SU-DHL-6 (cell line): ENCODE measurements at regions not wholly inside any gene's neighbourhood (a gene's known extent, or its start where the extent isn't known, plus 50 kb on each side); places are given as distances from the start of the nearest gene placed in this dataset.

Source experiments
- H2AFZ ChIP-seq: fragments of 200-600 bp; sonication (generic); 2 replicates; pipeline ENCODE4 v1.6.1; 2014; ENCODE audit warnings: low read depth, mild to moderate bottlenecking, moderate library complexity, mixed read lengths, antibody characterized with exemption, low read length; ENCODE audit not compliant: severe bottlenecking
- H3F3A ChIP-seq: fragments of 200-600 bp; shearing (Covaris generic); 2 replicates; pipeline ENCODE4 v1.6.0; 2016; ENCODE audit warnings: antibody characterized with exemption, mild to moderate bottlenecking; ENCODE audit not compliant: insufficient read depth
- H3K27ac ChIP-seq: fragments of 200-600 bp; sonication (generic); 2 replicates; pipeline ENCODE4 v1.5.1; 2016; ENCODE audit warnings: low read depth, mild to moderate bottlenecking, low read length, moderate library complexity, mixed read lengths
- H3K27me3 ChIP-seq: fragments of 200-600 bp; sonication (generic), shearing (Covaris generic); 2 replicates; pipeline ENCODE4 v1.6.0; 2014; ENCODE audit warnings: mild to moderate bottlenecking, low read length
- H3K36me3 ChIP-seq: fragments of 200-600 bp; sonication (generic); 2 replicates; pipeline ENCODE4 v1.6.1; 2014; ENCODE audit warnings: mild to moderate bottlenecking, low read length, mixed read lengths
- H3K4me2 ChIP-seq: fragments of 300-600, 200-600 bp; shearing (Covaris generic), sonication (generic); 2 replicates; pipeline ENCODE4 v1.6.0; 2014; ENCODE audit warnings: low read length, low read depth, mild to moderate bottlenecking; ENCODE audit not compliant: poor library complexity, severe bottlenecking
- H3K4me3 ChIP-seq: fragments of 200-600 bp; sonication (generic); 2 replicates; pipeline ENCODE4 v1.5.1; 2014; ENCODE audit warnings: antibody characterized with exemption, low read length, mild to moderate bottlenecking, mixed read lengths; ENCODE audit not compliant: insufficient read depth, poor library complexity, severe bottlenecking
- H3K79me2 ChIP-seq: fragments of 200-600 bp; sonication (generic); 2 replicates; pipeline ENCODE4 v1.6.1; 2014; ENCODE audit warnings: mild to moderate bottlenecking, low read length, moderate library complexity; ENCODE audit not compliant: insufficient read depth
- H3K9ac ChIP-seq: fragments of 200-600 bp; sonication (generic); 2 replicates; pipeline ENCODE4 v1.7.0; 2014; ENCODE audit warnings: mild to moderate bottlenecking, low read length
- H3K9me2 ChIP-seq: fragments of 200-600 bp; sonication (generic); replicated peaks from 2 replicates; pipeline ENCODE4 v1.6.1; 2014; ENCODE audit warnings: low read length; ENCODE audit not compliant: insufficient read depth
- H3K9me3 ChIP-seq: fragments of 200-600 bp; sonication (generic); 2 replicates; pipeline ENCODE4 v1.6.1; 2014; ENCODE audit warnings: low read length, mixed read lengths; ENCODE audit not compliant: insufficient read depth
- H4K20me1 ChIP-seq: fragments of 200-600 bp; sonication (generic); 2 replicates; pipeline ENCODE4 v1.6.1; 2014; ENCODE audit warnings: low read depth, mild to moderate bottlenecking, antibody characterized with exemption, low read length, moderate library complexity, mixed read lengths
- CTCF ChIP-seq: fragments of 200-600 bp; sonication (generic); IDR thresholded peaks from one replicate; pipeline ENCODE4 v1.5.1; 2017; ENCODE audit warnings: antibody characterized with exemption, mild to moderate bottlenecking, low read length, moderate library complexity; ENCODE audit not compliant: insufficient read depth, poor library complexity, severe bottlenecking
- EZH2phosphoT487 ChIP-seq: fragments of 200-600 bp; sonication (generic), shearing (Covaris generic); conservative IDR thresholded peaks from 2 replicates; pipeline ENCODE4 v1.6.1; 2018; ENCODE audit warnings: mild to moderate bottlenecking, antibody characterized with exemption, low read length, moderate library complexity, mixed read lengths

GRCh38 chr1:66433611-66434010 is 100.3 kb upstream of the SGIP1 start:
- no peaks in the 10 kb centered on the region for H3K27me3 ChIP-seq
- H3K27ac ChIP-seq = no peak overlapping the region
- 0 out of 2 replicates have a peak, but pooled peaks cover 2% of the 10 kb centered on the region for H3K36me3 ChIP-seq
- no peaks in the 10 kb centered on the region for H3K79me2 ChIP-seq
- no peaks in the 10 kb centered on the region for H3F3A ChIP-seq
- no peaks in the 10 kb centered on the region for H3K9me3 ChIP-seq
- no peaks in the 10 kb centered on the region for H4K20me1 ChIP-seq
- H2AFZ ChIP-seq = no peak overlapping the region
- H3K9ac ChIP-seq = no peak overlapping the region
- H3K4me3 ChIP-seq = no peak overlapping the region
- TF ChIP-seq EZH2phosphoT487 (no peak), CTCF (no peak)
- no peak overlapping the region for H3K4me2 ChIP-seq
- H3K9me2 ChIP-seq = no peaks in the 10 kb centered on the region

- no peak overlapping the region for H3K9ac ChIP-seq
- no peak overlapping the region for H3K27ac ChIP-seq
- no peak overlapping the region for H3K4me2 ChIP-seq
- TF ChIP-seq CTCF (no peak), EZH2phosphoT487 (no peak)
- H3K79me2 ChIP-seq = no peaks in the 10 kb centered on the region
- no peaks in the 10 kb centered on the region for H3K9me3 ChIP-seq
- H3K9me2 ChIP-seq = no peaks in the 10 kb centered on the region
- 0 out of 2 replicates have a peak, but pooled peaks cover 2% of the 10 kb centered on the region for H3K36me3 ChIP-seq
- no peak overlapping the region for H2AFZ ChIP-seq
- H3K4me3 ChIP-seq = no peak overlapping the region
- H3K27me3 ChIP-seq = no peaks in the 10 kb centered on the region
- H3F3A ChIP-seq = no peaks in the 10 kb centered on the region
- no peaks in the 10 kb centered on the region for H4K20me1 ChIP-seq
These were observed 99.9 kb upstream of the SGIP1 start for GRCh38 chr1:66434096-66434495.

- H3K4me2 ChIP-seq = no peak overlapping the region
- no peak overlapping the region for H3K9ac ChIP-seq
- H3K79me2 ChIP-seq = no peaks in the 10 kb centered on the region
- H3K36me3 ChIP-seq = 0 out of 2 replicates have a peak, but pooled peaks cover under 1% of the 10 kb centered on the region
- H3K9me3 ChIP-seq = no peaks in the 10 kb centered on the region
- no peak overlapping the region for H3K27ac ChIP-seq
- no peaks in the 10 kb centered on the region for H3F3A ChIP-seq
- H3K27me3 ChIP-seq = no peaks in the 10 kb centered on the region
- TF ChIP-seq EZH2phosphoT487 (no peak), CTCF (no peak)
- no peaks in the 10 kb centered on the region for H4K20me1 ChIP-seq
- H3K9me2 ChIP-seq = no peaks in the 10 kb centered on the region
- no peak overlapping the region for H3K4me3 ChIP-seq
- no peak overlapping the region for H2AFZ ChIP-seq
These were observed 98.4 kb upstream of the SGIP1 start for GRCh38 chr1:66435541-66435940.
